ENCODE measurements at regions not wholly inside any gene's neighbourhood (a gene's known extent, or its start where the extent isn't known, plus 50 kb on each side); places are given as distances from the start of the nearest gene placed in this dataset.
A peak's percentile ranks its signal among the peaks of the same experiment; 100 is the strongest.
"Not testable (repeated sequence)": the region's sequence is repeated elsewhere in the genome, so short reads cannot be mapped to it uniquely, and the experiment has no call there.

DNA sequence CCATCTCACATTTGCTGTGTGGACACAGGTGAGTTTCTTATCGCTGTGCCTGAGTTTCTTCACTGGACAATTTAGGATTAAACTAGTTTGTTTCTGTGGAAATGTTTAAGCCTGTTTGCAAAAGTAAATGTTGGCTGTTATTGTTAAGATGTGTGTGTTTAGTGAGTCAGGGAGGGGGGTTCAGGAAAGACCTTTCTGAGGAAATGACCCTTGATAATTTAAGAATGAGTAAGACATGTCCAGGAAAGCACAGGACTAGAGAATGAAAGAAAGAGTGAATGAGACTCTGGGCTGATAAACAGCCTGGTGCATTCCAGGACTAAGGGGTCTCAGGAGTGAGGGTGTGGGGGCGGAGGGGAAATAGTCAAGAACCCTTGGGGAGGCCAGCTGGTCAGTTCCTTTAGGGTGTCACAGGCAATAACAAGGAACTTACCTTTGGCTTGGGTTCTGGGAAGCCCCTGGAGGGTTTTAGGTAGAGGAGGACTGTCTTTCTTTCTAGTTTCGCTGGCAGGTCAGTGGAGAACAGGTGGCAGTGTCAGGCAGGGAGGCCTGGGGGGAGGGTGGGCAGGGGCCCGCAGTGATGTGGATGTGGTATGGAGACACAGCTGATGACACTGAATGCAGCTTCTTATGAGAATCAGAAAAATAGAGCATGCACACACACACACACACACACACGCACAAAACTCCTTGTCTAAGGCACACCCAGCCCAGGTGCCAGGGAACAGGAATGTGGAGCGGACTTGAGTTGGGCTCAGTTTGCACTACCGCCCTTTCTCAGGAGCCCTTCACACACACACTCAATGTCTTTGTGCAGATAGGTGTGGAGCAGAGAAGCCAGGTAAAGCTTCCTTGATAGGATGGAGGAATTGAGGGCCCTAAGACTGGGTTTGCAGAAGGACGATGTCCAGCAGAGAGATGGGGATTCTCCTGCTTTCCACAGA is 1005.5 kb downstream of the VRK1 start:
- H3K36me3 ChIP-seq (ENCODE audit: control insufficient read depth in 4 of 4, insufficient read depth in 4 of 4, low read length in 4 of 4) = no peaks in the 10 kb centered on the region
- H3K9ac ChIP-seq (ENCODE audit: insufficient read depth in 1 of 2, low read length in 2 of 2) = no peak overlapping the region
- TF ChIP-seq, protein P1, sequence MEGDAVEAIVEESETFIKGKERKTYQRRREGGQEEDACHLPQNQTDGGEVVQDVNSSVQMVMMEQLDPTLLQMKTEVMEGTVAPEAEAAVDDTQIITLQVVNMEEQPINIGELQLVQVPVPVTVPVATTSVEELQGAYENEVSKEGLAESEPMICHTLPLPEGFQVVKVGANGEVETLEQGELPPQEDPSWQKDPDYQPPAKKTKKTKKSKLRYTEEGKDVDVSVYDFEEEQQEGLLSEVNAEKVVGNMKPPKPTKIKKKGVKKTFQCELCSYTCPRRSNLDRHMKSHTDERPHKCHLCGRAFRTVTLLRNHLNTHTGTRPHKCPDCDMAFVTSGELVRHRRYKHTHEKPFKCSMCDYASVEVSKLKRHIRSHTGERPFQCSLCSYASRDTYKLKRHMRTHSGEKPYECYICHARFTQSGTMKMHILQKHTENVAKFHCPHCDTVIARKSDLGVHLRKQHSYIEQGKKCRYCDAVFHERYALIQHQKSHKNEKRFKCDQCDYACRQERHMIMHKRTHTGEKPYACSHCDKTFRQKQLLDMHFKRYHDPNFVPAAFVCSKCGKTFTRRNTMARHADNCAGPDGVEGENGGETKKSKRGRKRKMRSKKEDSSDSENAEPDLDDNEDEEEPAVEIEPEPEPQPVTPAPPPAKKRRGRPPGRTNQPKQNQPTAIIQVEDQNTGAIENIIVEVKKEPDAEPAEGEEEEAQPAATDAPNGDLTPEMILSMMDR (IDR thresholded peaks at IDR 0.05; ENCODE audit: control extremely low read depth, extremely low read depth) = no peak
- no peak overlapping the region for H3K27ac ChIP-seq (ENCODE audit: low read depth in 1 of 2, low read length in 1 of 2)
- no peaks in the 10 kb centered on the region for H3K4me1 ChIP-seq (ENCODE audit: control insufficient read depth in 5 of 5, insufficient read depth in 5 of 5, low read length in 5 of 5)
- peak in 2 of 3 donors; percentile 1 to 40 for DNase-seq
- H3K4me3 ChIP-seq = no peak overlapping the region
- 79 to 91% methylated on average over 8 of the region's 8 CpGs for WGBS, 2 donors
- H3K27me3 ChIP-seq (ENCODE audit: control insufficient read depth in 3 of 3, insufficient read depth in 3 of 3, low read length in 2 of 3) = no peaks in the 10 kb centered on the region
- no peak for ATAC-seq (ENCODE audit: insufficient read depth, low FRiP score)
- peaks cover 0 to 6% (median 0%) of the 10 kb centered on the region in 4 donors for H3K9me3 ChIP-seq (ENCODE audit: control insufficient read depth in 4 of 4, insufficient read depth in 3 of 4, low read length in 3 of 4)

DNA sequence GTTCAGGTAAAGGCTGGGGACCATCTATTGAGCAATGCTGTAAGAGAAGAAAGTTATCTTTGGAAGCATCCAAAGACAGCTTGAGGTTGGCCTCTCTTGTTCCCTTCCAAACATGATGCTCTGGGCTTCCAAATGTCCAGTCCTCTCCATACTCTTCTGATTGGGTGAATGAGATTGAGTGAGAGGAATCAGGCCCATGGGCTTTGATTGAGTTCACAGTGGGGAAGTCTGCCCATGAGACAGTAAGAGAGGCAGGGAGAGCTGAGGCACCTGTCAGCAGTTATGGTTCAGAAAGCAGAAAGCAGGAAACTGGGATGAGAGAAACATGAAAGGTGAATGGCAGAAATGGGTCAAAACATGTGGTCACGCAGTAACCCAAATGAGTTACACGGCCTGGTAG is 1006.9 kb downstream of the VRK1 start:
- WGBS, 2 donors = 93 to 94% methylated on average over 2 of the region's 2 CpGs
- no peak for ATAC-seq (ENCODE audit: insufficient read depth, low FRiP score)

DNA sequence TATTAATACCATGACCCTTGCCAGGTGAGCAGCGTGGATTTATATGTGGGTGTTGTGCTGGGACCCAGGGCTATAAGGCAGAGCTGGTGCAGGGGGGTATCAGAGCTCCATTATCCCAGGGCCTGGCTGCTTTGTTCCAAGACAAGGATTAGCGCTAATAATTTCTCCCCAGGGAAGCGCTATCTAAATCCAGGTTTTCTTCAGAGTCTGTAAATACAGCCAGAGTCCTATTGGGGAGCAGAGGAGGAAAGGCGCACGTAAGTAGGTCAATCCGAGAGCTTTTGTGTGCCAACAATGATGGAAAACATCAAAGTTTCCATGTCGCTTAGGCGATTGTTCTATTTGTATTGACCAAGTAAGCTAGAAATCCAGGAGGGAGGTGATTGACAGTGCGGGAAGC is 1009.7 kb downstream of the VRK1 start:
- TF ChIP-seq, protein P1 (IDR thresholded peaks at IDR 0.05; ENCODE audit: control extremely low read depth, extremely low read depth) = no peak
- no peak overlapping the region for H3K27ac ChIP-seq (ENCODE audit: low read depth in 1 of 2, low read length in 1 of 2)
- 86 to 92% methylated on average over 9 of the region's 9 CpGs for WGBS, 2 donors
- no peaks in the 10 kb centered on the region for H3K27me3 ChIP-seq (ENCODE audit: control insufficient read depth in 3 of 3, insufficient read depth in 3 of 3, low read length in 2 of 3)
- no peaks in the 10 kb centered on the region for H3K4me1 ChIP-seq (ENCODE audit: control insufficient read depth in 5 of 5, insufficient read depth in 5 of 5, low read length in 5 of 5)
- DNase-seq (no peak), ATAC-seq (ENCODE audit: insufficient read depth, low FRiP score) (no peak)
- H3K9me3 ChIP-seq (ENCODE audit: control insufficient read depth in 4 of 4, insufficient read depth in 3 of 4, low read length in 3 of 4) = peaks cover 0 to 2% (median 0%) of the 10 kb centered on the region in 4 donors
- no peak overlapping the region for H3K9ac ChIP-seq (ENCODE audit: insufficient read depth in 1 of 2, low read length in 2 of 2)
- H3K4me3 ChIP-seq = no peak overlapping the region
- H3K36me3 ChIP-seq (ENCODE audit: control insufficient read depth in 4 of 4, insufficient read depth in 4 of 4, low read length in 4 of 4) = no peaks in the 10 kb centered on the region

More for the DNA sequence above, 1006.9 kb downstream of the VRK1 start:
- no peak for DNase-seq
- H3K27me3 ChIP-seq (ENCODE audit: control insufficient read depth in 3 of 3, insufficient read depth in 3 of 3, low read length in 2 of 3) = no peaks in the 10 kb centered on the region
- H3K4me1 ChIP-seq (ENCODE audit: control insufficient read depth in 5 of 5, insufficient read depth in 5 of 5, low read length in 5 of 5) = no peaks in the 10 kb centered on the region
- H3K9ac ChIP-seq (ENCODE audit: insufficient read depth in 1 of 2, low read length in 2 of 2) = no peak overlapping the region
- TF ChIP-seq, protein P1 (IDR thresholded peaks at IDR 0.05; ENCODE audit: control extremely low read depth, extremely low read depth) = no peak
- no peaks in the 10 kb centered on the region for H3K36me3 ChIP-seq (ENCODE audit: control insufficient read depth in 4 of 4, insufficient read depth in 4 of 4, low read length in 4 of 4)
- no peak overlapping the region for H3K4me3 ChIP-seq
- no peak overlapping the region for H3K27ac ChIP-seq (ENCODE audit: low read depth in 1 of 2, low read length in 1 of 2)
- H3K9me3 ChIP-seq (ENCODE audit: control insufficient read depth in 4 of 4, insufficient read depth in 3 of 4, low read length in 3 of 4) = peaks cover 0 to 6% (median 0%) of the 10 kb centered on the region in 4 donors

DNA sequence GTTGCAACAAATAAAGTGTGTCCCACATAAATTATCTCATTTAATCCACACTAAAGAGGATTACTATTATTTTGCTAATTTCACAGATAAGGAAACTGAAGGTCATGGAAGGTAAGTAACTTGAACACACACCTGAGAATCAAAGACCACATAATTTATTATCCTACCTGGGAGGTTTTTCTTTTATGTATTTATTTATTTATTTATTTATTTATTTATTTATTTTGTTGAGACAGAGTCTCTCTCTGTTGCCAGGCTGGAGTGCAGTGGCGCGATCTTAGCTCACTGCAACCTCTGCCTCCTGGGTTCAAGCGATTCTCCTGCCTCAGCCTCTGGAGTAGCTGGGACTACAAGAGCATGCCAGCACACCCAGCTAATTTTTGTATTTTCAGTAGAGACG is 1011.4 kb downstream of the VRK1 start:
- DNase-seq; H3K9ac ChIP-seq (ENCODE audit: insufficient read depth in 1 of 2, low read length in 2 of 2); H3K27me3 ChIP-seq (ENCODE audit: control insufficient read depth in 3 of 3, insufficient read depth in 3 of 3, low read length in 2 of 3); H3K4me3 ChIP-seq; ATAC-seq (ENCODE audit: insufficient read depth, low FRiP score); H3K9me3 ChIP-seq (ENCODE audit: control insufficient read depth in 4 of 4, insufficient read depth in 3 of 4, low read length in 3 of 4); H3K27ac ChIP-seq (ENCODE audit: low read depth in 1 of 2, low read length in 1 of 2); H3K36me3 ChIP-seq (ENCODE audit: control insufficient read depth in 4 of 4, insufficient read depth in 4 of 4, low read length in 4 of 4); H3K4me1 ChIP-seq (ENCODE audit: control insufficient read depth in 5 of 5, insufficient read depth in 5 of 5, low read length in 5 of 5): not testable (repeated sequence)
- WGBS, 2 donors = 97 to 98% methylated on average over 4 of the region's 4 CpGs

Data from lung (tissue), 11 donors.